ENCODE measurements at regions not wholly inside any gene's neighbourhood (a gene's known extent, or its start where the extent isn't known, plus 50 kb on each side); places are given as distances from the start of the nearest gene placed in this dataset.

- no peak for DNase-seq
Measured at GRCh38 chr9:107727086-107727780, 237.7 kb upstream of the KLF4 start.

DNA sequence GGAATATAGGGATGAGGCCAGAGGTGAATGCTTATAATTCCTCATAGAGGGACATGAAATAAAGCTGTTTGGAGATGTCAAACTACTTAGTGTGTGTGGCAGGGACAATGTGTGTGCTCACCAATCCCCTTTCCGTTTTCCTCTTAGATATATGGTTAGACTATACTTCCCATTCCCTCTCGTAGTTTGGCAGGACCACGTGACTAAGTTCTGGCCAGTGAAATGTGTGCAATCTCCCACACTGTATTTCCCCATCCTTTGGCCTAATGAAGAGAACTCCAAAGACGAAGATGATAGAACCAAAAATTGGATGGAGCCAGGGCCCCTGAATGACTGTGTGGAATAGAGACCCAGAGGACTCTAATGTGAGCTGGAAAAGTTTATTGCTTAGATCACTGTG, 233.4 kb upstream of the KLF4 start:
- DNase-seq: no peak

DNA sequence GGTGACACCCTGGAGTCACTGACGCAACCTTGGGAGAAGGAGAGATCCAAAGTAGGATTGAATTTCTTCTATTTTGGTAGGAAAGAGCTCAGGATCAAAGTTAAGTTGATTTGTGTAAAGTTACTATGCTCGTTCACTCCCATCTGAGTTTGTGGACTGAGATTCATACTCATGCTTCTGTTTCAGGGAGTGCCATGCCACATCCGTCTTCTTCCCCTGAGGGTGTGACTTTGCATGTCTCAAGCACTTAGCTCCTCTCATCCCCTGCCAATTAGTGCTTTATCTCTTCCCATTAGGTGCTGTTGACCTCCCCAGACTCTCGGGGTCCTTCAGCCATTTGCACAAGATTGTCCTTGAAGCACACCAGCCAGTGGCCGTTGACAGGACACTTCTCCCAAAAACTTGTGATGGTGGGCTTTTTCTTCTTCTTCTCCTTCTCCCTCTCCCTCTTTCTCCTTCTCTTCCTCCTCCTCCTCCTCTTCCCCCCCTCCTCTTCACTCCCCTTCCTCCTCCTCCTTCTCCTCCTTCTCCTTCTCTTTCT, 232.2 kb upstream of the KLF4 start:
- peak; percentile 34 for DNase-seq

GRCh38 chr9:107720501-107720900, 230.9 kb upstream of the KLF4 start:
- DNase-seq: no peak

DNA sequence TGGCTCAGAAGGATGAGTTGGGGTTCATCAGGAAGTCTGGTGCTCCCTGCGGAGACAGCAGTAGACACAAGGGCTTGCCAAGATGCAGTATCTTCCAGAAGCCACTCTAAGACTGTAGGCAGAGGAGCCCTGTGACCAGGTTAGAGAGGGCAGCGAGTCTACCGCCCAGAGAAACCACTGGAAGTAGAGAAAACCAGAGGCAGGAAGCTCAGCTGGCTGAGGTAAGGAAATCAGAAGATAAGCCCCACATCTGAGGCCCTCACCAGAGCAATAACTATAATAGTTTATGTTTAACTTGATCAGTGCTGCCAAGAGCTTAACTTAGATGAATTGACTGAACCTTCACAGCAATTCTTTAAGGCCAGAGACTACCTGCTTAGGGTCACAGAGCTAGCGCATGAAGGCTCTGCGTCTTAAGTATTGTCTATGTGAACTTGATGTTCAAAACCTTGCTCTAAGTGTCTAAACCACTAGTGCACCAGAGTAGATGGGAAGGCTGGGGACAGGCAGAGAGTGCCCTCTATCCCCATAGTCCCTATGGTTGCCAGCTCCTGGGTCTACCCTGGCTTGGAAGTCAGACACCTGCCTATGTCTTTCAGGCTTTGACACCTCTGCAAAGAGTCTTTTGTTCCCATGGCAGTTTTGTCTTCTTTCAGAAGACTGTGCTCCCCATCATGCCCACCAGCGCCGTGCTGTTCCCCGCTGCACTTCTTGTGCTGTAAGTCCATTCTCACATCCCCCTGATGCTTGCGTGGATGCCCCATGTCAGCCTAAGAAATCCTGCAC, 228.2 kb upstream of the KLF4 start:
- peak; percentile 54 for DNase-seq

GRCh38 chr9:107715740-107716139, 226.2 kb upstream of the KLF4 start:
- no peak for DNase-seq

DNA sequence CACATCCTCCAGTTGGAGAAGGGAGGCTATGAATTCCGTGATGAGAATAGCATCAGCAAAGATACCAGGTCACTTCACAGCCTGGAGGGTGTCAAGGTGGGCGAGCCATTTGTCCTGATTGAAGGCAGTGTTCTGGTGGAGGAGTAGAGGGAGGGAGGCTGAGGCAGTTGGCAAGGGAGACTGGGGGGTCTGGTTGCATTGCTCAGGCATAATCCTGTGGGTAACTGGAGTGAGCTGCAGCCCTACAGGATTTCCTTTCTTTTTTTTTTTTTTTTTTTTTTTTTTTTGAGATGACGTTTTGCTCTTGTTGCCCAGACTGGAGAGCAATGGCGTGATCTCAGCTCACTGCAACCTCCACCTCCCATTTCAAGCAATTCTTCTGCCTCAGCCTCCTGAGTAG, 223.9 kb upstream of the KLF4 start:
- DNase-seq: no peak

DNA sequence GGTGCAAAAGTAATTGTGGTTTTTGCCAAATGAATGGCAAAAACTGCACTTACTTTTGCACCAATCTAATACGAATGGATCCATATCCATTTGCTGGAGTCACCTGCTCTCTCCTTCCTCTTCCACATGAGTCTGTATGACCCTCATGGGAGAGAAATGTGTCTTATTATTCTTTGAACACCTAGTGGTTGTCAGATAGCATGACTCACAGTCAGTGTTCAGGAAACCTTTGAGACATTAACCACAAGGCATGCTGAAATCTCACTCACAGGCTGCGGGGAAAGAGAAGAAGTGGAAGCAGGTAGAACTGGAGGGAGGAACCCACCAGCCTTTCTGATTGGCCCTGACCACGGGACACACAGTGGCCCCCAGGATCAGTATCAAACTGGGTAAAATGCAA, 222.8 kb upstream of the KLF4 start:
- peak; percentile 69 for DNase-seq

DNA sequence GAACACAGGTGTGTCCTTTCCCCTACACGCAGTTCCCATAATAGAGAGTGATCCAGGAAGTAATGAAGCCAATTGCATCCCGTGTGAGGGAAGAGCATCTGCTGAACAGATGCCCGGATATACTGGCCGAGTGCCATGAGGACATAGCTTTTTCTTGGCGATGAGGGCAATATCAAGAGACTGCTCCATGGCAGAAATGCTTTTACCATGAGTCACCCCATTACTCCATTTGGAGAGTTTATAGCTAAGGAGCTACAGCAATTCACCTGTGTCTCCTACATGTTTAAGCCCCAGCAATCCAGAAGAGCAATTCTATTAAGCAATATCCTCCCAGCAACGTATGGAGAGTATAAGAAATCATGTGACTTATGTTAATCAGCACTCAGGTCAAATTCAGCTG, 222.0 kb upstream of the KLF4 start:
- no peak for DNase-seq

DNA sequence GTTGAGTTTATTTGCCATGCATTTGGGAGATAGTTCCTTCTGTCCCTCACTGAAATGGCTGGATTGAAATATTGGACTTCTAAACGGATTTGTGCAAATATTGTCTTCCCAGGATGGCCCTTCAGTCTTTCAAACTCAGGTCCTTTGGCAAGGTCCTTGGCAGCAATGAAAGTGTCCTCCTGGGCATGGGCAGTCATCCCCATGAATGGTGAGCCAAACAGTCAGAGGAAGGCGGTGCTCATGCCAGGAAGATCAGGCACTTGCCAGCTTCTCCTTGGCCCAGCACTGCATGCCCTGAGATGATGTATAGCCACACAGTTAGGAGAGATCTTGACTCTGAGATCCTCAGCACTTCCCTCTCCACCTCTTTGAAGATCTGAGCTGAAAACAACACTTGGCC, 221.4 kb upstream of the KLF4 start:
- DNase-seq: no peak

GRCh38 chr9:107710546-107710945, 221.0 kb upstream of the KLF4 start:
- DNase-seq: no peak

- peak; percentile 79 for DNase-seq
Measured at GRCh38 chr9:107708791-107709190, 219.2 kb upstream of the KLF4 start.

GRCh38 chr9:107707915-107708441, 218.4 kb upstream of the KLF4 start:
- peak; percentile 77 for DNase-seq

DNA sequence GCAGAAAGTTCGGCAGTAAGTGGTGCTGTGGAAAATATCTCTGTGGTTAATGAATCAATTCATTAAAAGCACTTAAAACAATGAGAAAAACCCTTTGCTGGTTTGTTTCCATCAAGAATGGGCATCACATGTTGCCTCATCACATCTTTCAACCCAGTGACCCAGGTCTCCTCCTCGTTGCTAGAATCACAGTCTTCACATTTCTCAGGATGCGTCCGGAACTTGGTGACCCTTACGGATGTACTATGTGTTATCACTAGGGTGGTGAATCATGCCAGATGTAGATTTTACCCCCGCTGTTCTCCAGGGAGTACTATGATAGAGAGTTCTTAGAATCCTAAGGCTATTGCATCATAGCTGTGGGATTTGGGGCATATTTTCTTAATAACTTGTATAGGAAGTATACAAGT, 217.9 kb upstream of the KLF4 start:
- DNase-seq: peak; percentile 11

GRCh38 chr9:107706701-107707427, 217.3 kb upstream of the KLF4 start:
- DNase-seq: no peak

GRCh38 chr9:107705521-107705920, 216.0 kb upstream of the KLF4 start:
- no peak for DNase-seq

- DNase-seq: no peak
Measured at GRCh38 chr9:107704774-107705173, 215.2 kb upstream of the KLF4 start.

- no peak for DNase-seq
Measured at GRCh38 chr9:107703651-107704050, 214.1 kb upstream of the KLF4 start.

DNA sequence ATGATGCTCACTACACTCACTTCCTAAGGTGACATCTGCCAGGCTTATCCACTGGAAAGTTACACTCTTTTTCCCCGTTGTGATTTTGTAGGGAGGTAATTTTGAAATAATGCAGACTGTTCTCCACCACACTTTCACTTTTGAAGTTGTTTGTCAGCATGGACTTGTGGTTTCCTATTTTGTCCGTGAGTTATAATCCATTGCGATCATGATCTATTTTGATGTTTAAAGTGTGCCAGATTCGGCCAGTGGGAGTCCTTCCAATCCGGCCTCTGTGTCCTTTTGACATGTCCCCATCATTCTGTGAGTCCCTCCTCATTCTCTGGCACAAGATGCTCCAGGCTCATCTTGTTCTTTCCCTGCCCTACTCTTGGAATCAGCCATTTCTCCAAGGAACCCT, 211.3 kb upstream of the KLF4 start:
- DNase-seq: no peak

DNA sequence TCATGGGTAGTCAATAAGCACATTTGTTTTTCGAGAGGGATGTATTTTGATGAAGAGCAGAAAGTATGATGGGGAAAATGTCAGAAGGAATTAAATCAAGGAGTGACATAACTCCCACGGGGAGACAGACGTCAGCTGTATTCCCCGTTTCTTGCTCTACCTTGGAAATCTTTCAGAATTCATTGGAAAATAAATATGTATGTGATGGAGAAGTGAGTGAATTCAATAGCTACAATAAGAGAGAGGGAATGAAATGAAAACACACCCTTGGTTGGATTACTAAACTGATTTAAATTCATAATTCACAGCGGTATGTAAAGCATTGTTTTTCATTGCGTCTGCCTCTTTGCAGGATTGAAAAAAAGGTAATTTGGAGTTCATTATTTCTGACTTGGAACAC, 209.7 kb upstream of the KLF4 start:
- no peak for DNase-seq

DNA sequence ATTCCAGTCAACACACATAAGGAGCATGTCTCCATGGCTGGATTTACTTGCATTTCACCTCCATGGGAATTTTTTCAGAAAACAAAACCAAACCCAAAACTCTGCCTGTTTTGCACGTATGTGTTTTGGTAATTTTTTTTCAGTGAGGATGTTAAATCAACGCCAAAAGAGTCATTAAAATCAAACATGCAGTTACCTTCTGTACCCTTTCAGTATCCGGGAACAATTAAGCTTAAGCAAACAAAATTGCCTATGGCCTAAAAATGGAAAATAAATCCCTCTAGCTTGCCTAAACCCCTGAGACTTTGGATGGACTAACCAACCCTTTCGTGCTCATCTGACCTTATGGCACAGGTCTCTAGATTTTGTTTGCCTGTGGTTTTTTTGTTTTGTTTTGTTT, 209.2 kb upstream of the KLF4 start:
- DNase-seq: no peak

- DNase-seq: no peak
Measured at GRCh38 chr9:107696302-107696701, 206.7 kb upstream of the KLF4 start.

GRCh38 chr9:107694390-107694789, 204.8 kb upstream of the KLF4 start:
- no peak for DNase-seq

Measured in hematopoietic multipotent progenitor cell treated with erythropoietin and hydrocortisone succinate and interleukin-3 and kit ligand, for 4 days (in vitro differentiated cells).